ENCODE measurements at regions not wholly inside any gene's neighbourhood (a gene's known extent, or its start where the extent isn't known, plus 50 kb on each side); places are given as distances from the start of the nearest gene placed in this dataset.

- no peak overlapping the region for H3K9ac ChIP-seq (ENCODE audit: low read length)
- peaks cover 6% of the 10 kb centered on the region for H3K4me1 ChIP-seq (ENCODE audit: control insufficient read depth, insufficient read depth, low read length)
- H3K9me3 ChIP-seq (ENCODE audit: control insufficient read depth, insufficient read depth, low read depth, low read length): no peaks in the 10 kb centered on the region
- no peaks in the 10 kb centered on the region for H3K27me3 ChIP-seq (ENCODE audit: control insufficient read depth, insufficient read depth, low read length)
- H3K36me3 ChIP-seq (ENCODE audit: control insufficient read depth, insufficient read depth, low read length): no peaks in the 10 kb centered on the region
- no peak overlapping the region for H3K4me3 ChIP-seq (ENCODE audit: low read depth, low read length)
- H3K27ac ChIP-seq (ENCODE audit: low read depth, low read length): no peak overlapping the region
Measured at GRCh38 chr16:72565106-72565505, 393.2 kb upstream of the PMFBP1 start.

GRCh38 chr16:72560617-72561016, 388.7 kb upstream of the PMFBP1 start:
- Histone ChIP-seq H3K4me3 (ENCODE audit: low read depth, low read length) (no peak overlapping the region), H3K4me1 (ENCODE audit: control insufficient read depth, insufficient read depth, low read length) (no peaks in the 10 kb centered on the region), H3K9me3 (ENCODE audit: control insufficient read depth, insufficient read depth, low read depth, low read length) (no peaks in the 10 kb centered on the region)

GRCh38 chr16:72558501-72558900, 386.5 kb upstream of the PMFBP1 start:
- no peaks in the 10 kb centered on the region for H3K4me1 ChIP-seq (ENCODE audit: control insufficient read depth, insufficient read depth, low read length)
- no peaks in the 10 kb centered on the region for H3K27me3 ChIP-seq (ENCODE audit: control insufficient read depth, insufficient read depth, low read length)
- H3K4me3 ChIP-seq (ENCODE audit: low read depth, low read length): no peak overlapping the region
- H3K27ac ChIP-seq (ENCODE audit: low read depth, low read length): no peak overlapping the region
- no peaks in the 10 kb centered on the region for H3K36me3 ChIP-seq (ENCODE audit: control insufficient read depth, insufficient read depth, low read length)
- H3K9ac ChIP-seq (ENCODE audit: low read length): no peak overlapping the region
- H3K9me3 ChIP-seq (ENCODE audit: control insufficient read depth, insufficient read depth, low read depth, low read length): no peaks in the 10 kb centered on the region

More at GRCh38 chr16:72560617-72561016, 388.7 kb upstream of the PMFBP1 start:
- Histone ChIP-seq H3K36me3 (ENCODE audit: control insufficient read depth, insufficient read depth, low read length) (no peaks in the 10 kb centered on the region), H3K27me3 (ENCODE audit: control insufficient read depth, insufficient read depth, low read length) (no peaks in the 10 kb centered on the region), H3K9ac (ENCODE audit: low read length) (no peak overlapping the region), H3K27ac (ENCODE audit: low read depth, low read length) (no peak overlapping the region)

GRCh38 chr16:72554935-72555334, 383.0 kb upstream of the PMFBP1 start:
- no peaks in the 10 kb centered on the region for H3K27me3 ChIP-seq (ENCODE audit: control insufficient read depth, insufficient read depth, low read length)
- H3K9me3 ChIP-seq (ENCODE audit: control insufficient read depth, insufficient read depth, low read depth, low read length): no peaks in the 10 kb centered on the region
- H3K9ac ChIP-seq (ENCODE audit: low read length): no peak overlapping the region
- H3K27ac ChIP-seq (ENCODE audit: low read depth, low read length): no peak overlapping the region
- H3K36me3 ChIP-seq (ENCODE audit: control insufficient read depth, insufficient read depth, low read length): no peaks in the 10 kb centered on the region
- H3K4me1 ChIP-seq (ENCODE audit: control insufficient read depth, insufficient read depth, low read length): no peaks in the 10 kb centered on the region
- H3K4me3 ChIP-seq (ENCODE audit: low read depth, low read length): no peak overlapping the region

- H3K9ac ChIP-seq (ENCODE audit: low read length): no peak overlapping the region
- no peaks in the 10 kb centered on the region for H3K9me3 ChIP-seq (ENCODE audit: control insufficient read depth, insufficient read depth, low read depth, low read length)
- H3K27ac ChIP-seq (ENCODE audit: low read depth, low read length): no peak overlapping the region
- H3K4me1 ChIP-seq (ENCODE audit: control insufficient read depth, insufficient read depth, low read length): no peaks in the 10 kb centered on the region
- H3K36me3 ChIP-seq (ENCODE audit: control insufficient read depth, insufficient read depth, low read length): no peaks in the 10 kb centered on the region
- no peak overlapping the region for H3K4me3 ChIP-seq (ENCODE audit: low read depth, low read length)
- no peaks in the 10 kb centered on the region for H3K27me3 ChIP-seq (ENCODE audit: control insufficient read depth, insufficient read depth, low read length)
Measured at GRCh38 chr16:72552654-72553053, 380.7 kb upstream of the PMFBP1 start.

- Histone ChIP-seq H3K4me1 (ENCODE audit: control insufficient read depth, insufficient read depth, low read length) (no peaks in the 10 kb centered on the region), H3K27me3 (ENCODE audit: control insufficient read depth, insufficient read depth, low read length) (no peaks in the 10 kb centered on the region), H3K4me3 (ENCODE audit: low read depth, low read length) (no peak overlapping the region), H3K9me3 (ENCODE audit: control insufficient read depth, insufficient read depth, low read depth, low read length) (no peaks in the 10 kb centered on the region), H3K27ac (ENCODE audit: low read depth, low read length) (no peak overlapping the region), H3K36me3 (ENCODE audit: control insufficient read depth, insufficient read depth, low read length) (no peaks in the 10 kb centered on the region), H3K9ac (ENCODE audit: low read length) (no peak overlapping the region)
Measured at GRCh38 chr16:72551649-72552048, 379.7 kb upstream of the PMFBP1 start.

GRCh38 chr16:72549878-72550277, 377.9 kb upstream of the PMFBP1 start:
- H3K4me1 ChIP-seq (ENCODE audit: control insufficient read depth, insufficient read depth, low read length): no peaks in the 10 kb centered on the region
- no peaks in the 10 kb centered on the region for H3K27me3 ChIP-seq (ENCODE audit: control insufficient read depth, insufficient read depth, low read length)
- no peak overlapping the region for H3K27ac ChIP-seq (ENCODE audit: low read depth, low read length)
- no peaks in the 10 kb centered on the region for H3K9me3 ChIP-seq (ENCODE audit: control insufficient read depth, insufficient read depth, low read depth, low read length)
- no peaks in the 10 kb centered on the region for H3K36me3 ChIP-seq (ENCODE audit: control insufficient read depth, insufficient read depth, low read length)
- no peak overlapping the region for H3K4me3 ChIP-seq (ENCODE audit: low read depth, low read length)
- no peak overlapping the region for H3K9ac ChIP-seq (ENCODE audit: low read length)

- no peak overlapping the region for H3K4me3 ChIP-seq (ENCODE audit: low read depth, low read length)
- H3K9me3 ChIP-seq (ENCODE audit: control insufficient read depth, insufficient read depth, low read depth, low read length): peaks cover 9% of the 10 kb centered on the region
- H3K36me3 ChIP-seq (ENCODE audit: control insufficient read depth, insufficient read depth, low read length): no peaks in the 10 kb centered on the region
- H3K27ac ChIP-seq (ENCODE audit: low read depth, low read length): no peak overlapping the region
- no peaks in the 10 kb centered on the region; the same call in 1 of the 2 replicates for H3K4me1 ChIP-seq (ENCODE audit: control insufficient read depth, insufficient read depth, low read length)
- H3K27me3 ChIP-seq (ENCODE audit: control insufficient read depth, insufficient read depth, low read length): no peaks in the 10 kb centered on the region
- H3K9ac ChIP-seq (ENCODE audit: low read length): no peak overlapping the region
Measured at GRCh38 chr16:72542102-72542501, 370.1 kb upstream of the PMFBP1 start.

GRCh38 chr16:72537664-72538063, 365.7 kb upstream of the PMFBP1 start:
- H3K4me1 ChIP-seq (ENCODE audit: control insufficient read depth, insufficient read depth, low read length): no peaks in the 10 kb centered on the region
- H3K9ac ChIP-seq (ENCODE audit: low read length): no peak overlapping the region
- H3K4me3 ChIP-seq (ENCODE audit: low read depth, low read length): no peak overlapping the region
- H3K27me3 ChIP-seq (ENCODE audit: control insufficient read depth, insufficient read depth, low read length): no peaks in the 10 kb centered on the region
- no peaks in the 10 kb centered on the region for H3K36me3 ChIP-seq (ENCODE audit: control insufficient read depth, insufficient read depth, low read length)
- no peaks in the 10 kb centered on the region for H3K9me3 ChIP-seq (ENCODE audit: control insufficient read depth, insufficient read depth, low read depth, low read length)
- H3K27ac ChIP-seq (ENCODE audit: low read depth, low read length): no peak overlapping the region

- Histone ChIP-seq H3K4me3 (ENCODE audit: low read depth, low read length) (no peak overlapping the region), H3K27ac (ENCODE audit: low read depth, low read length) (no peak overlapping the region), H3K4me1 (ENCODE audit: control insufficient read depth, insufficient read depth, low read length) (no peaks in the 10 kb centered on the region), H3K9me3 (ENCODE audit: control insufficient read depth, insufficient read depth, low read depth, low read length) (no peaks in the 10 kb centered on the region), H3K27me3 (ENCODE audit: control insufficient read depth, insufficient read depth, low read length) (no peaks in the 10 kb centered on the region), H3K9ac (ENCODE audit: low read length) (no peak overlapping the region), H3K36me3 (ENCODE audit: control insufficient read depth, insufficient read depth, low read length) (no peaks in the 10 kb centered on the region)
Measured at GRCh38 chr16:72536723-72537435, 364.9 kb upstream of the PMFBP1 start.

GRCh38 chr16:72532906-72533410, 361.0 kb upstream of the PMFBP1 start:
- Histone ChIP-seq H3K4me3 (ENCODE audit: low read depth, low read length) (no peak overlapping the region), H3K36me3 (ENCODE audit: control insufficient read depth, insufficient read depth, low read length) (no peaks in the 10 kb centered on the region), H3K9me3 (ENCODE audit: control insufficient read depth, insufficient read depth, low read depth, low read length) (no peaks in the 10 kb centered on the region), H3K27ac (ENCODE audit: low read depth, low read length) (no peak overlapping the region), H3K9ac (ENCODE audit: low read length) (no peak overlapping the region), H3K4me1 (ENCODE audit: control insufficient read depth, insufficient read depth, low read length) (no peaks in the 10 kb centered on the region), H3K27me3 (ENCODE audit: control insufficient read depth, insufficient read depth, low read length) (no peaks in the 10 kb centered on the region)

Data from HUES6 (cell line).